H1 (cell line): ENCODE measurements at regions not wholly inside any gene's neighbourhood (a gene's known extent, or its start where the extent isn't known, plus 50 kb on each side); places are given as distances from the start of the nearest gene placed in this dataset.

Experiments
- BACH1 ChIP-seq: IDR thresholded peaks from 2 replicates; pipeline ENCODE4 v1.6.1; 2012; ENCODE audit warnings: low read length, improper control_type of control experiment
- FOSL1 ChIP-seq: IDR thresholded peaks from 2 replicates; pipeline ENCODE4 v1.6.1; 2011; ENCODE audit warnings: mild to moderate bottlenecking, low read depth, low read length, moderate library complexity; ENCODE audit not compliant: insufficient read depth
- NANOG ChIP-seq: IDR thresholded peaks from 2 replicates; pipeline ENCODE4 v1.6.1; 2011; ENCODE audit warnings: low read length, low read depth, mild to moderate bottlenecking, inconsistent platforms; ENCODE audit not compliant: insufficient read depth, poor library complexity, severe bottlenecking
- TF ChIP-seq, protein P1 (sequence below), 3 experiments: IDR thresholded peaks; 1 replicate in 2 of 3; 2 replicates in 1 of 3; pipeline versions ENCODE4 v1.5.1 to v1.6.1; 2011; ENCODE audit warnings: low read length in 3 of 3, mild to moderate bottlenecking in 3 of 3, inconsistent platforms in 2 of 3, low read depth in 1 of 3, moderate library complexity in 1 of 3; ENCODE audit not compliant: insufficient read depth in 1 of 3; ENCODE audit errors: control extremely low read depth in 1 of 3
- TF ChIP-seq, protein P2 (sequence below): fragments of 300-600 bp; sonication (generic); IDR thresholded peaks from 2 replicates; pipeline ENCODE4 v1.7.1; 2012; ENCODE audit warnings: low read length, moderate library complexity, mild to moderate bottlenecking, inconsistent platforms; ENCODE audit not compliant: insufficient replicate concordance

DNA sequence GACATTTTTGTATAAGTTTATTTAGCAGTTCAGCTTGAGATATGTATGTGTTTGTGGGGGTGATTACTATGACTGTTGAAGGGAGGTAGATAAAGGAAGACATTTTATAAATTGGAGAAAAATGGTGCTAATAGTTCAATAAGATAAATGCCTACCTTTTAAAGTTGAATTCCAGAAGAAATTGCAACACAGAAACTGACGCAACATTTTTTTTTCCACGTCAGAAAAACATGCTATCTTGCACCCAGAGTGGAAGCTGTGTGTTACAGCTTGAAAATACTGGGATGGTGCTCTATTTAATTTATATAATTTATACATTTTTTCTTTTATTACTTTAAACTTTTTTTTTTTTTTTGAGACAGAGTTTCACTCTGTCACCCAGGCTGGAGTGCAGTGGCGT lies 171.7 kb downstream of the WNT5A start (continued):
- TF ChIP-seq, protein P1, sequence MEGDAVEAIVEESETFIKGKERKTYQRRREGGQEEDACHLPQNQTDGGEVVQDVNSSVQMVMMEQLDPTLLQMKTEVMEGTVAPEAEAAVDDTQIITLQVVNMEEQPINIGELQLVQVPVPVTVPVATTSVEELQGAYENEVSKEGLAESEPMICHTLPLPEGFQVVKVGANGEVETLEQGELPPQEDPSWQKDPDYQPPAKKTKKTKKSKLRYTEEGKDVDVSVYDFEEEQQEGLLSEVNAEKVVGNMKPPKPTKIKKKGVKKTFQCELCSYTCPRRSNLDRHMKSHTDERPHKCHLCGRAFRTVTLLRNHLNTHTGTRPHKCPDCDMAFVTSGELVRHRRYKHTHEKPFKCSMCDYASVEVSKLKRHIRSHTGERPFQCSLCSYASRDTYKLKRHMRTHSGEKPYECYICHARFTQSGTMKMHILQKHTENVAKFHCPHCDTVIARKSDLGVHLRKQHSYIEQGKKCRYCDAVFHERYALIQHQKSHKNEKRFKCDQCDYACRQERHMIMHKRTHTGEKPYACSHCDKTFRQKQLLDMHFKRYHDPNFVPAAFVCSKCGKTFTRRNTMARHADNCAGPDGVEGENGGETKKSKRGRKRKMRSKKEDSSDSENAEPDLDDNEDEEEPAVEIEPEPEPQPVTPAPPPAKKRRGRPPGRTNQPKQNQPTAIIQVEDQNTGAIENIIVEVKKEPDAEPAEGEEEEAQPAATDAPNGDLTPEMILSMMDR (IDR thresholded peaks at IDR 0.05; ENCODE audit: control extremely low read depth in 1 of 3, insufficient read depth in 1 of 3, low read depth in 1 of 3, low read length in 3 of 3) = no peak
- TF ChIP-seq, protein P2, sequence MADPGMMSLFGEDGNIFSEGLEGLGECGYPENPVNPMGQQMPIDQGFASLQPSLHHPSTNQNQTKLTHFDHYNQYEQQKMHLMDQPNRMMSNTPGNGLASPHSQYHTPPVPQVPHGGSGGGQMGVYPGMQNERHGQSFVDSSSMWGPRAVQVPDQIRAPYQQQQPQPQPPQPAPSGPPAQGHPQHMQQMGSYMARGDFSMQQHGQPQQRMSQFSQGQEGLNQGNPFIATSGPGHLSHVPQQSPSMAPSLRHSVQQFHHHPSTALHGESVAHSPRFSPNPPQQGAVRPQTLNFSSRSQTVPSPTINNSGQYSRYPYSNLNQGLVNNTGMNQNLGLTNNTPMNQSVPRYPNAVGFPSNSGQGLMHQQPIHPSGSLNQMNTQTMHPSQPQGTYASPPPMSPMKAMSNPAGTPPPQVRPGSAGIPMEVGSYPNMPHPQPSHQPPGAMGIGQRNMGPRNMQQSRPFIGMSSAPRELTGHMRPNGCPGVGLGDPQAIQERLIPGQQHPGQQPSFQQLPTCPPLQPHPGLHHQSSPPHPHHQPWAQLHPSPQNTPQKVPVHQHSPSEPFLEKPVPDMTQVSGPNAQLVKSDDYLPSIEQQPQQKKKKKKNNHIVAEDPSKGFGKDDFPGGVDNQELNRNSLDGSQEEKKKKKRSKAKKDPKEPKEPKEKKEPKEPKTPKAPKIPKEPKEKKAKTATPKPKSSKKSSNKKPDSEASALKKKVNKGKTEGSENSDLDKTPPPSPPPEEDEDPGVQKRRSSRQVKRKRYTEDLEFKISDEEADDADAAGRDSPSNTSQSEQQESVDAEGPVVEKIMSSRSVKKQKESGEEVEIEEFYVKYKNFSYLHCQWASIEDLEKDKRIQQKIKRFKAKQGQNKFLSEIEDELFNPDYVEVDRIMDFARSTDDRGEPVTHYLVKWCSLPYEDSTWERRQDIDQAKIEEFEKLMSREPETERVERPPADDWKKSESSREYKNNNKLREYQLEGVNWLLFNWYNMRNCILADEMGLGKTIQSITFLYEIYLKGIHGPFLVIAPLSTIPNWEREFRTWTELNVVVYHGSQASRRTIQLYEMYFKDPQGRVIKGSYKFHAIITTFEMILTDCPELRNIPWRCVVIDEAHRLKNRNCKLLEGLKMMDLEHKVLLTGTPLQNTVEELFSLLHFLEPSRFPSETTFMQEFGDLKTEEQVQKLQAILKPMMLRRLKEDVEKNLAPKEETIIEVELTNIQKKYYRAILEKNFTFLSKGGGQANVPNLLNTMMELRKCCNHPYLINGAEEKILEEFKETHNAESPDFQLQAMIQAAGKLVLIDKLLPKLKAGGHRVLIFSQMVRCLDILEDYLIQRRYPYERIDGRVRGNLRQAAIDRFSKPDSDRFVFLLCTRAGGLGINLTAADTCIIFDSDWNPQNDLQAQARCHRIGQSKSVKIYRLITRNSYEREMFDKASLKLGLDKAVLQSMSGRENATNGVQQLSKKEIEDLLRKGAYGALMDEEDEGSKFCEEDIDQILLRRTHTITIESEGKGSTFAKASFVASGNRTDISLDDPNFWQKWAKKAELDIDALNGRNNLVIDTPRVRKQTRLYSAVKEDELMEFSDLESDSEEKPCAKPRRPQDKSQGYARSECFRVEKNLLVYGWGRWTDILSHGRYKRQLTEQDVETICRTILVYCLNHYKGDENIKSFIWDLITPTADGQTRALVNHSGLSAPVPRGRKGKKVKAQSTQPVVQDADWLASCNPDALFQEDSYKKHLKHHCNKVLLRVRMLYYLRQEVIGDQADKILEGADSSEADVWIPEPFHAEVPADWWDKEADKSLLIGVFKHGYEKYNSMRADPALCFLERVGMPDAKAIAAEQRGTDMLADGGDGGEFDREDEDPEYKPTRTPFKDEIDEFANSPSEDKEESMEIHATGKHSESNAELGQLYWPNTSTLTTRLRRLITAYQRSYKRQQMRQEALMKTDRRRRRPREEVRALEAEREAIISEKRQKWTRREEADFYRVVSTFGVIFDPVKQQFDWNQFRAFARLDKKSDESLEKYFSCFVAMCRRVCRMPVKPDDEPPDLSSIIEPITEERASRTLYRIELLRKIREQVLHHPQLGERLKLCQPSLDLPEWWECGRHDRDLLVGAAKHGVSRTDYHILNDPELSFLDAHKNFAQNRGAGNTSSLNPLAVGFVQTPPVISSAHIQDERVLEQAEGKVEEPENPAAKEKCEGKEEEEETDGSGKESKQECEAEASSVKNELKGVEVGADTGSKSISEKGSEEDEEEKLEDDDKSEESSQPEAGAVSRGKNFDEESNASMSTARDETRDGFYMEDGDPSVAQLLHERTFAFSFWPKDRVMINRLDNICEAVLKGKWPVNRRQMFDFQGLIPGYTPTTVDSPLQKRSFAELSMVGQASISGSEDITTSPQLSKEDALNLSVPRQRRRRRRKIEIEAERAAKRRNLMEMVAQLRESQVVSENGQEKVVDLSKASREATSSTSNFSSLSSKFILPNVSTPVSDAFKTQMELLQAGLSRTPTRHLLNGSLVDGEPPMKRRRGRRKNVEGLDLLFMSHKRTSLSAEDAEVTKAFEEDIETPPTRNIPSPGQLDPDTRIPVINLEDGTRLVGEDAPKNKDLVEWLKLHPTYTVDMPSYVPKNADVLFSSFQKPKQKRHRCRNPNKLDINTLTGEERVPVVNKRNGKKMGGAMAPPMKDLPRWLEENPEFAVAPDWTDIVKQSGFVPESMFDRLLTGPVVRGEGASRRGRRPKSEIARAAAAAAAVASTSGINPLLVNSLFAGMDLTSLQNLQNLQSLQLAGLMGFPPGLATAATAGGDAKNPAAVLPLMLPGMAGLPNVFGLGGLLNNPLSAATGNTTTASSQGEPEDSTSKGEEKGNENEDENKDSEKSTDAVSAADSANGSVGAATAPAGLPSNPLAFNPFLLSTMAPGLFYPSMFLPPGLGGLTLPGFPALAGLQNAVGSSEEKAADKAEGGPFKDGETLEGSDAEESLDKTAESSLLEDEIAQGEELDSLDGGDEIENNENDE = no peak
- no peak for TF ChIP-seq BACH1
- TF ChIP-seq NANOG = no peak
- no peak for TF ChIP-seq FOSL1
